H1 (cell line): ENCODE measurements at regions not wholly inside any gene's neighbourhood (a gene's known extent, or its start where the extent isn't known, plus 50 kb on each side); places are given as distances from the start of the nearest gene placed in this dataset.

ENCODE experiments used
- CTCF ChIA-PET: fragments of 300-600 bp; sonication (Branson Sonifier 250); formaldehyde crosslinking; loops from one replicate; lab custom pipeline; 2021; ENCODE audit not compliant: partially characterized antibody; lab: Charles Lee
- POLR2A ChIA-PET: fragments of 300-600 bp; sonication (Branson Sonifier 250); formaldehyde crosslinking; loops from one replicate; lab custom pipeline; 2021; ENCODE audit warnings: inconsistent platforms; ENCODE audit not compliant: partially characterized antibody; lab: Charles Lee
- DNase-seq, 2 experiments: peaks; one replicate each; pipeline versions ENCODE4 v3.0.0 to v3.0.0-alpha.2; 2010 to 2022; ENCODE audit warnings: low spot score in 2 of 2, low read depth in 1 of 2, mixed read lengths in 1 of 2
- FAIRE-seq: peaks from 2 replicates; lab custom pipeline; 2011; peaks lifted over from hg19 to GRCh38; lab: Jason Lieb, UNC
- H2AFZ ChIP-seq: 2 replicates; pipeline ENCODE4 v1.8.1; 2012; ENCODE audit warnings: low read length, inconsistent platforms
- H2AK5ac ChIP-seq: 2 replicates; pipeline ENCODE4 v1.6.1; 2013; ENCODE audit warnings: low read depth, low read length
- H2BK120ac ChIP-seq: replicated peaks from 2 replicates; pipeline ENCODE3; 2013; ENCODE audit warnings: low read depth, low read length, inconsistent platforms
- H2BK12ac ChIP-seq: 2 replicates; pipeline ENCODE4 v1.6.1; 2013; ENCODE audit warnings: low read depth, low read length
- H2BK15ac ChIP-seq: 2 replicates; pipeline ENCODE4 v1.6.1; 2013; ENCODE audit warnings: low read length
- H2BK20ac ChIP-seq: 2 replicates; pipeline ENCODE4 v1.6.1; 2013; ENCODE audit warnings: low read length
- H2BK5ac ChIP-seq: 2 replicates; pipeline ENCODE4 v1.6.1; 2013; ENCODE audit warnings: low read depth, low read length
- H3K14ac ChIP-seq: 2 replicates; pipeline ENCODE4 v1.6.1; 2013; ENCODE audit warnings: inconsistent platforms; ENCODE audit not compliant: insufficient read length
- H3K18ac ChIP-seq: 2 replicates; pipeline ENCODE4 v1.6.1; 2013; ENCODE audit warnings: low read length; ENCODE audit errors: extremely low read depth
- H3K23ac ChIP-seq: 2 replicates; pipeline ENCODE4 v1.6.1; 2013; ENCODE audit warnings: inconsistent platforms; ENCODE audit not compliant: insufficient read length
- H3K23me2 ChIP-seq: 2 replicates; pipeline ENCODE4 v1.6.1; 2013; ENCODE audit warnings: low read depth, low read length
- H3K27ac ChIP-seq: 2 replicates; pipeline ENCODE4 v1.6.1; 2011; ENCODE audit warnings: low read depth, low read length, inconsistent platforms
- H3K27me3 ChIP-seq, 4 experiments: replicated peaks in 1 of 4; 1 replicate in 1 of 4; 2 replicates in 3 of 4; pipeline versions ENCODE4 v1.6.1 to v1.8.1; 2011 to 2013; ENCODE audit warnings: low read length in 3 of 4, mild to moderate bottlenecking in 3 of 4, inconsistent platforms in 2 of 4, mixed read lengths in 2 of 4, moderate library complexity in 1 of 4; ENCODE audit not compliant: control insufficient read depth in 3 of 4, insufficient read depth in 3 of 4; ENCODE audit errors: extremely low read depth in 1 of 4
- H3K36me3 ChIP-seq, 4 experiments: 2 replicates each; pipeline versions ENCODE4 v1.6.1 to v1.8.1; 2011 to 2013; ENCODE audit warnings: mild to moderate bottlenecking in 4 of 4, low read length in 3 of 4, moderate library complexity in 2 of 4, control low read depth in 1 of 4, inconsistent platforms in 1 of 4; ENCODE audit not compliant: insufficient read depth in 4 of 4, control insufficient read depth in 2 of 4
- H3K4ac ChIP-seq: replicated peaks from 2 replicates; pipeline ENCODE3; 2013; ENCODE audit warnings: low read length, low read depth, mixed read lengths, inconsistent platforms; ENCODE audit not compliant: insufficient read length
- H3K4me1 ChIP-seq, 4 experiments: replicated peaks in 1 of 4; 1 replicate in 1 of 4; 2 replicates in 3 of 4; pipeline versions ENCODE4 v1.6.1 to v1.8.1; 2011 to 2013; ENCODE audit warnings: low read length in 3 of 4, inconsistent platforms in 2 of 4, mixed read lengths in 1 of 4; ENCODE audit not compliant: insufficient read depth in 4 of 4, control insufficient read depth in 3 of 4
- H3K4me2 ChIP-seq, 2 experiments: 2 replicates each; pipeline versions ENCODE4 v1.6.1 to v1.8.1; 2011 to 2013; ENCODE audit warnings: low read depth in 2 of 2, low read length in 2 of 2, control low read depth in 1 of 2, inconsistent platforms in 1 of 2, mild to moderate bottlenecking in 1 of 2; ENCODE audit not compliant: insufficient read depth in 1 of 2
- H3K4me3 ChIP-seq, 4 experiments: fragments of 200-600, 300-600 bp in 1 of 4; sonication (generic), shearing (Covaris generic), sonication (Bioruptor Twin) in 1 of 4; 2 replicates each; pipeline versions ENCODE4 v1.5.1 to v1.8.1; 2011 to 2016; ENCODE audit warnings: low read length in 4 of 4, low read depth in 3 of 4, control low read depth in 2 of 4, inconsistent platforms in 2 of 4, mild to moderate bottlenecking in 2 of 4, mixed read lengths in 1 of 4, moderate library complexity in 1 of 4; ENCODE audit not compliant: insufficient read depth in 2 of 4; ENCODE audit errors: extremely low read depth in 1 of 4
- H3K56ac ChIP-seq: replicated peaks from 2 replicates; pipeline ENCODE3; 2013; ENCODE audit warnings: low read depth, mild to moderate bottlenecking, mixed read lengths, low read length, inconsistent platforms; ENCODE audit not compliant: insufficient read length
- H3K79me1 ChIP-seq: 2 replicates; pipeline ENCODE4 v1.6.1; 2013; ENCODE audit warnings: low read depth, low read length, control low read depth
- H3K79me2 ChIP-seq, 2 experiments: 2 replicates each; pipeline versions ENCODE4 v1.6.1 to v1.8.1; 2012 to 2013; ENCODE audit warnings: low read length in 2 of 2, mild to moderate bottlenecking in 2 of 2, inconsistent platforms in 1 of 2; ENCODE audit not compliant: insufficient read depth in 2 of 2, control insufficient read depth in 1 of 2
- H3K9ac ChIP-seq, 4 experiments: replicated peaks in 1 of 4; 1 replicate in 1 of 4; 2 replicates in 3 of 4; pipeline versions ENCODE4 v1.6.1 to v1.8.1; 2011 to 2013; ENCODE audit warnings: low read depth in 3 of 4, low read length in 3 of 4, control low read depth in 2 of 4, mild to moderate bottlenecking in 2 of 4, moderate library complexity in 2 of 4, inconsistent platforms in 1 of 4; ENCODE audit errors: extremely low read depth in 1 of 4
- H3K9me3 ChIP-seq, 2 experiments: 2 replicates each; pipeline versions ENCODE4 v1.6.1 to v1.8.1; 2012 to 2013; ENCODE audit warnings: mild to moderate bottlenecking in 2 of 2, moderate library complexity in 2 of 2, control low read depth in 1 of 2, inconsistent platforms in 1 of 2, low read depth in 1 of 2, low read length in 1 of 2, mixed read lengths in 1 of 2; ENCODE audit not compliant: insufficient read depth in 2 of 2
- H4K20me1 ChIP-seq, 2 experiments: replicated peaks in 1 of 2; 2 replicates each; pipeline versions ENCODE3 to v1.8.1; 2011 to 2013; ENCODE audit warnings: inconsistent platforms in 2 of 2, low read length in 2 of 2, mild to moderate bottlenecking in 1 of 2; ENCODE audit not compliant: insufficient read depth in 2 of 2, control insufficient read depth in 1 of 2
- H4K5ac ChIP-seq: 2 replicates; pipeline ENCODE4 v1.6.1; 2013; ENCODE audit warnings: low read length, low read depth, mixed read lengths, inconsistent platforms; ENCODE audit not compliant: insufficient read length
- H4K8ac ChIP-seq: 2 replicates; pipeline ENCODE4 v1.8.0; 2013; ENCODE audit warnings: mild to moderate bottlenecking, moderate library complexity, low read length, inconsistent platforms; ENCODE audit not compliant: insufficient read depth; ENCODE audit errors: extremely low read depth
- H4K91ac ChIP-seq: replicated peaks from 2 replicates; pipeline ENCODE3; 2013; ENCODE audit warnings: low read length, mixed read lengths, inconsistent platforms; ENCODE audit not compliant: insufficient read length
- JUN ChIP-seq: IDR thresholded peaks from 2 replicates; pipeline ENCODE4 v1.6.1; 2011; ENCODE audit warnings: low read depth, mild to moderate bottlenecking, improper control_type of control experiment, low read length
- MAFK ChIP-seq: IDR thresholded peaks from 2 replicates; pipeline ENCODE4 v1.6.1; 2012; ENCODE audit warnings: low read depth, mild to moderate bottlenecking, improper control_type of control experiment, low read length
- NANOG ChIP-seq: IDR thresholded peaks from 2 replicates; pipeline ENCODE4 v1.6.1; 2011; ENCODE audit warnings: low read length, low read depth, mild to moderate bottlenecking, inconsistent platforms; ENCODE audit not compliant: insufficient read depth, poor library complexity, severe bottlenecking
- SIRT6 ChIP-seq: IDR thresholded peaks from one replicate; pipeline ENCODE4 v1.7.1; 2012; ENCODE audit warnings: low read length, inconsistent platforms
- WGBS, 2 experiments: shearing (Covaris generic) in 1 of 2; methylation state at CpG; one replicate each; pipeline versions ENCODE4 v1.1.6 to v1.1.7; 2013 to 2015; ENCODE audit warnings: low lambda C conversion rate in 2 of 2, mixed read lengths in 2 of 2, inconsistent platforms in 1 of 2, low coverage in 1 of 2, missing lambda C conversion rate in 1 of 2; ENCODE audit not compliant: insufficient replicate concordance in 2 of 2, insufficient coverage in 1 of 2, insufficient read length in 1 of 2; ENCODE audit errors: extremely low coverage in 1 of 2, missing lambda C conversion rate in 1 of 2; 5-methylcytosine and 5-hydroxymethylcytosine counted together

DNA sequence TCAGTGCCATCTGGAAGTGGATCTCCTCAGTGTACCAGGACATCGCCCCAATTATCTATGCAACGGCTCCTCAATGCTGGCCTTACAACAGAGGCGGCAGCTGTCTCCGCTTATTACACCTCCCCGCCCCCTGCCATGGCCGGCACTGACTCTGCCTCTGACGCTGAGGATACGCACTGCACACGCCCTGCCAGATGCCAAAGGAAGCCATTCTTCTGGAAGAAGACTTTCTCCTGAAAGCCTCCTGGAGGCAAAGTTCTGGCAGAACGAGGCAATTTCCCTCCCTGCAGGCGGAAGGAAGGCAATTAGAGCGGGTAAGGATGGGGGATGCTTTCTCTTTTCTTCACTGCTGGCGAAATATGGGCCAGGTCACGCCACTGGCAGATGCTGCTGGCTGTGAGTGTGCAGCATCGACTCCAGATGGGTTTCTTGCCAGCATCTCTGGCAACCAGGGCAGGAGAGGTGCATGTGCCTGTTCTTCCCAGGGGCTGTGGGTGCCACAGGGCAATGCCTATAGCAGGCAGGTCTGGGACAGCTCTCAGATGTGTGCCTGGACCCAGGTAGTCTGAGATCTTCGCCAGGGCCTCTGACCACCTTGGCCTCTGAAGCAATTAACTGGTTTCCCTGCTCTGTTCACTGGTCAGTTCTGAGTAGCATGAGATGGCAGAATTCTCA, 62.2 kb upstream of the MRPS22 start:
- Histone ChIP-seq H3K56ac (no peak overlapping the region), H3K9me3 (peaks cover 3% of the 10 kb centered on the region in 2 experiments; a peak in 1 of 4 replicates), H3K18ac (no peak overlapping the region), H3K27me3 (no peaks in the 10 kb centered on the region), H2BK5ac (no peak overlapping the region), H3K4ac (no peak overlapping the region), H2AFZ (no peak overlapping the region), H3K27ac (no peak overlapping the region), H3K36me3 (no peaks in the 10 kb centered on the region), H2BK20ac (no peak overlapping the region), H3K23ac (no peak overlapping the region), H3K4me1 (no peaks in the 10 kb centered on the region), H3K79me2 (no peaks in the 10 kb centered on the region), H2BK120ac (no peak overlapping the region), H2BK12ac (no peak overlapping the region), H3K14ac (no peak overlapping the region), H4K8ac (no peak overlapping the region), H3K4me2 (no peak overlapping the region)
- no peak for DNase-seq
- CTCF ChIA-PET, result interaction anchor here (1.1 to 1.7 kb wide), 2 partner anchors 8 to 170 kb away, joined by 3 to 4 read pairs; no protein-coding TSS in a partner anchor
- no peak for TF ChIP-seq SIRT6
- TF ChIP-seq NANOG, result no peak
- no peak for TF ChIP-seq JUN
- no peak for TF ChIP-seq MAFK
- TF ChIP-seq, all 59 proteins: peak for 0
- H3K79me1 ChIP-seq, result no peaks in the 10 kb centered on the region; the same call in 1 of the 2 replicates
- WGBS, 2 experiments, result 89% methylated on average over 16 of the region's 16 CpGs; no CpG with 5 or more reads in 1 of the 2 experiments
- no peak overlapping the region for H2BK15ac ChIP-seq
- POLR2A ChIA-PET, result no interaction called here
- H4K20me1 ChIP-seq, result no peaks in the 10 kb centered on the region
- FAIRE-seq, result no peak
- no peak overlapping the region for H4K91ac ChIP-seq
- H3K4me3 ChIP-seq, result no peak overlapping the region
- no peak overlapping the region for H2AK5ac ChIP-seq
- H4K5ac ChIP-seq, result no peak overlapping the region
- H3K9ac ChIP-seq, result no peak overlapping the region
- H3K23me2 ChIP-seq, result no peaks in the 10 kb centered on the region
